NCI-H2196 treated with DMSO at 0.1 percent for 48 hours (cell line): ENCODE measurements at regions not wholly inside any gene's neighbourhood (a gene's known extent, or its start where the extent isn't known, plus 50 kb on each side); places are given as distances from the start of the nearest gene placed in this dataset.

ENCODE experiments used
- DNase-seq: peaks from one replicate; lab custom pipeline; 2025; ENCODE audit not compliant: unreplicated experiment; lab: John Stamatoyannopoulos, UW

GRCh38 chr18:46343456-46343855, 239.3 kb downstream of the HAUS1 start:
- DNase-seq: no peak

- peak; percentile 38 for DNase-seq
These were observed 239.8 kb downstream of the HAUS1 start for GRCh38 chr18:46343931-46344372.

GRCh38 chr18:46344416-46345180, 240.4 kb downstream of the HAUS1 start:
- DNase-seq: no peak

- DNase-seq: no peak
These were observed 240.9 kb downstream of the HAUS1 start for GRCh38 chr18:46345181-46345465.

- DNase-seq: no peak
These were observed 242.0 kb downstream of the HAUS1 start for GRCh38 chr18:46346213-46346612.

GRCh38 chr18:46346896-46347630, 242.9 kb downstream of the HAUS1 start:
- DNase-seq: no peak

GRCh38 chr18:46350598-46351159, 246.5 kb downstream of the HAUS1 start:
- DNase-seq: no peak

GRCh38 chr18:46352520-46353250, 248.5 kb downstream of the HAUS1 start:
- no peak for DNase-seq

- DNase-seq: no peak
These were observed 249.3 kb downstream of the HAUS1 start for GRCh38 chr18:46353460-46353859.

GRCh38 chr18:46356278-46357033, 252.3 kb downstream of the HAUS1 start:
- DNase-seq: no peak

GRCh38 chr18:46360102-46360699, 256.0 kb downstream of the HAUS1 start:
- no peak for DNase-seq

- DNase-seq: no peak
These were observed 256.7 kb downstream of the HAUS1 start for GRCh38 chr18:46360866-46361265.

- DNase-seq: no peak
These were observed 258.3 kb downstream of the HAUS1 start for GRCh38 chr18:46362533-46362932.

GRCh38 chr18:46364048-46364447, 259.9 kb downstream of the HAUS1 start:
- no peak for DNase-seq

- DNase-seq: no peak
These were observed 262.0 kb downstream of the HAUS1 start for GRCh38 chr18:46366201-46366600.

GRCh38 chr18:46366751-46367376, 262.7 kb downstream of the HAUS1 start:
- no peak for DNase-seq

GRCh38 chr18:46369323-46369722, 265.1 kb downstream of the HAUS1 start:
- DNase-seq: no peak

- no peak for DNase-seq
These were observed 266.7 kb downstream of the HAUS1 start for GRCh38 chr18:46370898-46371297.

- DNase-seq: no peak
These were observed 268.5 kb downstream of the HAUS1 start for GRCh38 chr18:46372670-46373069.

GRCh38 chr18:46373131-46373530, 268.9 kb downstream of the HAUS1 start:
- DNase-seq: no peak
